Limb (tissue), 2 donors: ENCODE measurements at regions not wholly inside any gene's neighbourhood (a gene's known extent, or its start where the extent isn't known, plus 50 kb on each side); places are given as distances from the start of the nearest gene placed in this dataset.

Source experiments
- DNase-seq, 2 donors: peaks; one replicate each; pipeline ENCODE4 v3.0.0-alpha.2; 2016; ENCODE audit errors: extremely low spot score in 2 of 2

- DNase-seq, result no peak
These were observed 114.1 kb upstream of the CELF2 start for GRCh38 chr10:10903620-10904019.

- no peak for DNase-seq
These were observed 107.0 kb upstream of the CELF2 start for GRCh38 chr10:10910634-10911033.

GRCh38 chr10:10911035-10911434 lies 106.6 kb upstream of the CELF2 start:
- DNase-seq, result no peak

GRCh38 chr10:10911471-10911921 lies 106.2 kb upstream of the CELF2 start:
- DNase-seq, result peak; percentile 73 to 99

- no peak for DNase-seq
These were observed 103.5 kb upstream of the CELF2 start for GRCh38 chr10:10914144-10914543.

GRCh38 chr10:10915215-10915614 lies 102.5 kb upstream of the CELF2 start:
- DNase-seq, result no peak

GRCh38 chr10:10917031-10917430 lies 100.6 kb upstream of the CELF2 start:
- DNase-seq, result no peak

GRCh38 chr10:10919976-10920375 lies 97.7 kb upstream of the CELF2 start:
- no peak for DNase-seq

- DNase-seq, result no peak
These were observed 95.7 kb upstream of the CELF2 start for GRCh38 chr10:10921826-10922461.

GRCh38 chr10:10923029-10923651 lies 94.5 kb upstream of the CELF2 start:
- DNase-seq, result no peak

- no peak for DNase-seq
These were observed 92.0 kb upstream of the CELF2 start for GRCh38 chr10:10925667-10926066.

- DNase-seq, result no peak
These were observed 90.1 kb upstream of the CELF2 start for GRCh38 chr10:10927608-10928007.

GRCh38 chr10:10930979-10931743 lies 86.5 kb upstream of the CELF2 start:
- no peak for DNase-seq

- DNase-seq, result no peak
These were observed 82.6 kb upstream of the CELF2 start for GRCh38 chr10:10935032-10935431.

GRCh38 chr10:10938676-10939075 lies 79.0 kb upstream of the CELF2 start:
- no peak for DNase-seq

GRCh38 chr10:10941127-10941730 lies 76.4 kb upstream of the CELF2 start:
- DNase-seq, result no peak

GRCh38 chr10:10942441-10942840 lies 75.2 kb upstream of the CELF2 start:
- DNase-seq, result no peak

GRCh38 chr10:10946081-10946480 lies 71.6 kb upstream of the CELF2 start:
- no peak for DNase-seq

GRCh38 chr10:10946801-10947200 lies 70.9 kb upstream of the CELF2 start:
- no peak for DNase-seq

- DNase-seq, result no peak
These were observed 66.0 kb upstream of the CELF2 start for GRCh38 chr10:10951675-10952074.

GRCh38 chr10:10952800-10953199 lies 64.9 kb upstream of the CELF2 start:
- no peak for DNase-seq
